IPS-15b (cell line): ENCODE measurements at regions not wholly inside any gene's neighbourhood (a gene's known extent, or its start where the extent isn't known, plus 50 kb on each side); places are given as distances from the start of the nearest gene placed in this dataset.

ENCODE experiments used
- H3K27me3 ChIP-seq: one replicate; pipeline ENCODE4 v1.6.1; 2013; ENCODE audit warnings: low read length; ENCODE audit not compliant: control insufficient read depth, insufficient read depth
- H3K36me3 ChIP-seq: one replicate; pipeline ENCODE4 v1.6.1; 2013; ENCODE audit warnings: low read length; ENCODE audit not compliant: control insufficient read depth, insufficient read depth
- H3K4me1 ChIP-seq: one replicate; pipeline ENCODE4 v1.6.1; 2013; ENCODE audit warnings: mild to moderate bottlenecking, low read length; ENCODE audit not compliant: control insufficient read depth, insufficient read depth
- H3K4me3 ChIP-seq: one replicate; pipeline ENCODE4 v1.5.1; 2013; ENCODE audit warnings: low read depth, low read length
- H3K9ac ChIP-seq: one replicate; pipeline ENCODE4 v1.6.1; 2013; ENCODE audit warnings: low read depth, mild to moderate bottlenecking, low read length
- H3K9me3 ChIP-seq: one replicate; pipeline ENCODE4 v1.6.1; 2013; ENCODE audit warnings: mild to moderate bottlenecking, low read length; ENCODE audit not compliant: control insufficient read depth, insufficient read depth

GRCh38 chr1:223490256-223490655 is 97.0 kb downstream of the CCDC185 start:
- H3K4me1 ChIP-seq: peaks cover 2% of the 10 kb centered on the region
- no peaks in the 10 kb centered on the region for H3K27me3 ChIP-seq
- no peaks in the 10 kb centered on the region for H3K36me3 ChIP-seq
- H3K9me3 ChIP-seq: no peaks in the 10 kb centered on the region
- H3K9ac ChIP-seq: no peak overlapping the region
- H3K4me3 ChIP-seq: no peak overlapping the region
